ENCODE measurements at regions not wholly inside any gene's neighbourhood (a gene's known extent, or its start where the extent isn't known, plus 50 kb on each side); places are given as distances from the start of the nearest gene placed in this dataset.

DNA sequence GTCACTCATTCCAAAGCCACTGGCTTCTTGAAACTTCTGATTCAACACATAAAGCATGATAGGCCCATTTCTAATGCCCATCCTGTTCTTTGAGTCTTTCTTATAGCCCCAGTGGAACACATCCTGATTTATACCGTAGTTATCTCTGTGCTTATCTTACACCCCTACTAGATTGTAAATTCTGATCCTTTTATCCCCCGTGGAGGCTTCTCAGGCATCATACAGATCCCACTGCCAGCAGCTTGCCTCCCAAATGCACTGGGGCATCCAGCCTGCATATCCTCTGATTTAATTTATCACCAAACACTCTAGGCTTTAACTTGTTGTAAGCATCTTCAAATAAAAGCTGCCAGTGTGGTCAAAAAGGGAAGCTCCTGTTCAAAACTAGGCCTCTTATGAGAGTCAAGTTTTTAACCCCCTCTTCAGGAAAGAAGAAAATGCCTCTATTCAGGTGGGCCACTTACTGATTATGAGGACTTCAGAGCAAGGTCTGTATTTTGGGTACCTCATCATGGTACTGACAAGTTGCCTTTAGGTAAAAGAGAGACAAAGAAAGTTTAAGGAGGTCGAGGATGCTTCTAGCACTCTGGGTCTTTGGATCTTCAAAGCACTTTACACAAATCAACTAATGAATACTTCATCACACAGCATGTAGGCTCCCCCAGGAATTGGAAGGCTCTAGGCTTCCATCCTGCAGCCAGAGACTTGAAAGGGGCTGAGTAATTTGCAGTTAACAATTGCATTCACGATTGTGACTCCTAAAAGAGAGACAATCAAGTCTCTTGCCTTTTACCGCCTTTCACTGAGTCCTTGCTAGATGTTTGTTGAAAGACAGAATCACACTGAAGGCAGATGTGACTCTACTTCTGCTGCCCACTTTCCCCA is 95.8 kb upstream of the LDB2 start:
- DNase-seq = no peak

DNA sequence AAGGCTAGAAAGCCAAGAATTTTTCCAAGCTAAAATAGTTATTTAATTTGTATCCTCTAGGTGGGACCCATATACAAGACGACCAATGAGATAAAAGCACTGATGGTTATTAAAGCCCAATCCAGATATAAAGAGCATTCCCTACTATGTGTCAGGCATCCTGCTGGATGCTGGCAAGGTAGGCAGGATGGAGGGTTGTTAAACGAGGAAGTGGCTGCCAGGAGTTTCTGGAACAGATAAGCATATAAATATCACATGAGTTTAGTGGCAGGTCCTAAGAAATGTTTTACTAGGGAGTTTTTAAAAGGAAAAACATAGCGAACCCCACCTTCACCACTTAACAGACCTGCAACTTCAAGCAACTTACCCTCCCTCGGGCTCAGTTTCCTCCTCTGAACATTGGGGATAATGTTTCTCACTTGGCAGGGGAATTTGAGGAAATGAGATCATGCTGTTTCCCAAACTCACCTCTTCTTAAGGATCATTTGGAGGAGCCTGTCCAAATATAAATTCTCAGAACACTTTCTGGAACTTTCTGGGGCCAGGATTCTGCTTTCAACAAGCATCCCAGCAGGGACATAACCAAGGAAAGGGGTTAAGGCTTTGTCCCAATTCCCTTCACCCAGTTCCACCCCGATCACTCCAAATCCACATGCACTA is 94.3 kb upstream of the LDB2 start:
- no peak for DNase-seq

DNA sequence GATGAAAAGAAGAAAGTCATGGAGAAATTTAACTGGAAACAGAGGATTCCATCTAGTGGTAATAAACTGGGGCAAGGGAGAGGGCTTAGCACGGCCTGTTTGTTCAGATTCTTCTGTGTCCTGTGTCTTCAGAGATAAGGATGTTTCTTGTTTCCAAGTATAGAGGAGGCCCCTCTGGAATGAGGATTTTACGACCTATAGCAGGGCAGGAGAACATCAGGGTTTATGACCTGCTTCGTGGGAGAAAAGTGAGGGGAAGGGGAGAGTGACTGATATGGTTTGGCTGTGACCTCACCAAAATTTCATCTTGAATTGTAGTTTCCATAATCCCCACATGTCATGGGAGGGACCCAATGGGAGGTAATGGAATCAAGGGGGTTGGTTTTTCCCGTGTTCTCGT is 93.0 kb upstream of the LDB2 start:
- no peak for DNase-seq

DNA sequence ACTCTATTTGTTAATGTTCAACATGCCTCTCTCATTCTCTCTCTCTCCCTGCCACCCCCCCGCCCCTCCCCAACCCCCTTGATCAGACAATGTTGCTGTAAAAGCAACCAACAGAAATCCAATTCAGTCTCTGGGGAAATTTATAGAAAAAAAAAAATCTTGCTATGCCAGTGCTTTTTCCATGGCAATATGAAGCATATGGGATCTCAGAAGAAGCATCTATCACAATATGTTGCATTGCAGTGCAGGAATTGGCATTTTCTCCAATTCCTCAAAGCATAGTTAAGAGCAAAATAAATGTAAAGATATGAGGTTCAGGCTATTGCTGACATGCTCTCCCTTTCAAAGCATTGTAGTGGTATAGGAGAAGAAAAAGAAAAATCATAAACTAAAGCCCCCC is 90.9 kb upstream of the LDB2 start:
- DNase-seq = no peak

DNA sequence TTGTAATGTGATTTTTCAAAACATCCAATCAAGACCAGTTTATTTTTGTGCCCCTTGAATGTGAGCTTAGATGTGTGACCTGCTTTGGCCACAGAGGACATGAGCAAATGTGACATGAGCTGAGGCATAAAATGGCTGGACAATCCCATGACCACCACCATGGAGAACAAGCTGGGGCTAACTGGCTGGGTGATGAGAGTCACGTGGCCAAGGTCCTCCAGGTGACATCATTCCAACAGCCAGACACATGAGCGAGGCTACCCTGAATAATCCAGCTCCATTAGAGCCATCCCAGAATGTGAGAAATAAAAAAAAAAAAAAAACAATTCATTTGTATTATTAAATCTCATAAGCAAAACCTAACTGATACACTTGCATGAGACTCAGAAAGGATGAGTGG is 90.4 kb upstream of the LDB2 start:
- no peak for DNase-seq

DNA sequence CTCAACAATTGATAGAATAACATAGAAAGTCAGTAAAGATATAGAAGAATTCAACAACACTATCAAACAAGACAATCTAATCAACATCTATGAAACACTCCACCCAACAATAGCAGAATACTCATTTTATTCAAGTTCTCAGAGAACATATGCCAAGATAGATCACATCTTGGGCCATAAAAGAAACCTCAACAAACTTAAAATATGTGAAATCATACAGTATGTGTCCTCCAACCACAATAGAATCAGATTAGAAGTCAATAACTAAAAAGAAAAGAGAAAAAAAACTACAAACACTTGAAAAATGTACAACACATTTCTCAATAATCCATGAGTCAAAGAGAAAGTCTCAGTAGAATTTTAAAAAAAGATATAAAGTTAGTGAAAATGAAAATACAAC is 78.6 kb upstream of the LDB2 start:
- no peak for DNase-seq

DNA sequence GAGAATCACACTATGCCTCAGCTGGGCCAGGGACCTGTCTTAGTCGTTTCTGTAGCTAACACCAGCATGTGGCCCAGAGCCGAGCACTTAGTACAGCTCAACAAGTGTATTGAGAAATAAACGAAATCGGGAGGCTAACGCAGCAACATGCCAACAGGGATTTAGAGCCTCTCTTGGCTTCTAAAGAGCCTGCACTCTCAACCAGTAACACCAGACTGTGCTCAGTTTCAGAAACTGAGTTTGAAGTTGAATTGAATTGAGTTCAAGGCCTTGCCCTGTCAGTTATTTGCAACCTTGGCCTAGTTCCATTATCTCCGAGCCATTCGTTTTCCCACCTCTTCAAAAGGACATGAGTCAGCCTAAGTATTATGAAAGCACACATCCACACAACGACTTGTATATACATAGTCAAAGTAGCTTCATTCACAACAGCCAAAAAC is 71.3 kb upstream of the LDB2 start:
- peak; percentile 71 for DNase-seq

DNA sequence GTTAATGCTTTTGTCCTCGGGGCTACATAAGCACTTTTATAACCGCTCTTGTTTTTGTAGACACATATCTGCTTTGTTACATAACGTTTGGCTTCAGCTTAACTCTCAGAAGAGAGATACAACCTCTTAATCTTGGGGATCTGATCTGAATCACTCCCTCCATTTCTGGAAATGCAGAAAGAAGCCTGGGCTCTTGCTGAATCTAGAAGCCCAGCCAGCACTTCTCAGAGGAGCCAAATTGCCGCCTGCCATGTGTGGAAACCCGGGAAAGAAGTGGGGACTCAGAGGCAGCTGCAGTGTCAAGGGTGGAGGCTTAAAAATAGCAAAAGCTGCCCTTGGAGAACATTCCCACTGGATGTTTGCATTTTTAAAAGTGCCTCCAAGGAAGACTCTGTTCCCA is 69.3 kb upstream of the LDB2 start:
- no peak for DNase-seq

DNA sequence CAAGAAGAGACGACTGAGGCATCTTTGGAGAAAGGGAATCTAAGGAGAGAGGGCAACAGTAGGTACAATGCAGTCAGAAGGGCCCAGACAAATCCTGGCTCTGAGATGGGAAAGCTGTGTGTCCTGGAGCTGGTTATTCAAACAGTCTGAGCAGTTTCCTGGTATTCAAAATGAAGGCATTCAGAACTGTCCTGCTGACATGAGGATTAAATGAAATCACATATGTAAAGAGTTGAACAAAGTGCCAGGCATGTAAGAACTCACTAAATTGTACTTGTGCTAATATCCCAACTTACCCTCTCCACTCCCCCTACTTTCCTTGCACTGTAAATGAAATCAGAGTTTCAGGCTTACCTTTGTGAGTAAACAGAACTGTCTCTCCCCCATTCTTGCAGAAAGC is 60.9 kb upstream of the LDB2 start:
- no peak for DNase-seq

DNA sequence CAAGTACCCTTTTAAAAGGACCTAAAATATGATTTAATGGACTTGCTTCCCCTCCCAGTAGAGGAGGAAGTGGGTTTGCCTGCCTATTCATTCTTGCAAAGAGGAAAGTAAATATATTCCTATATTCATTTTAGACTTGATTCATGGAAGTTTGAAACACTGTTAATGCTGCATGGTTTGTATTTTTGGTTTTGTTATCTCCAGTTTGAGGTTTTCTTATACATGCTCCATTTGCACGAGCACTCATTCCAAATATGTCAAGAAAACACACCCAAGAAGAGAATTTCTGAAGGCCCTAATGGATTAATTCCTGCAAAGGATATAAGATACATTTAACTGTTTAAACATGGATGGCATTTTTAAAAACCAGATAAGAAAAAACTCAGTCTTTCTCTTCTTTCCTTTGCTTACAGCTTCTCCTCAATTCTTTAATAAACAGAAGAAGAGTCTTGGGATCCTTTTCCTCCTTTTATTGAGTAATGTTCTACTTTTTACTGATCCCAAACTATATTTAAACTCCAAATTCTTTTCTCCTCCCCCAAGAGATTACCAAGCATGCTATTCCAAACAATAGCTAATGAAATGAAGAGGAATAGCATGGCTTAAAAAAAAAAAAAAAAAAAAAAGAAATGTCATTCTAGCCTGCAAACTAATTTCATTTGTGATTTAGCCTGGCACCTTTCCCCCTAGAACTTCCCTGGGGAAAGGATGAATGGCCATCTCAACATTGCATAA is 54.6 kb upstream of the LDB2 start:
- no peak for DNase-seq

DNA sequence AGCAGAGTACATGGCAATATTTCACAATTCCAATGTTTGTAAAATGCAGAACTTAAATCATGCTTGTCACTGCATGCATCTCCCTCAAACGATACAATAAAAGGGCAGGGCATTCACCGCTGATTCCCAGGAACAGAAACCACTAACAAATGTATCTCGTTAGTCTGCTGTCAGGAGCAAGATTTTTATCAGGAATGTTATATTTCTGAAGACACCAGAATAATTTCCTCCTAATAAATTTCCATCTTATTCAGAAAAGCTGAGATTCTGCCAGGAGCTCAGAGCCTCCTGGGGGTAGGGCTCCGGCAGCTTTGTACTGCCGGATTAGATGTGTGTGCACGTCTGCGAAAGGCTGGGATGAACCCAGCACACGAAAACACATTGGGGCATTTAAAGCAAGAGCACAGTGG is 54.0 kb upstream of the LDB2 start:
- DNase-seq = no peak

Measured in HCEC 1CT (cell line).